Bronchial epithelial cell (primary cell): ENCODE measurements at regions not wholly inside any gene's neighbourhood (a gene's known extent, or its start where the extent isn't known, plus 50 kb on each side); places are given as distances from the start of the nearest gene placed in this dataset.

Source experiments
- DNase-seq: peaks from one replicate; pipeline ENCODE4 v3.0.0-alpha.2; 2010; ENCODE audit warnings: low read depth
- FAIRE-seq: peaks from 2 replicates; lab custom pipeline; 2011; peaks lifted over from hg19 to GRCh38; lab: Jason Lieb, UNC
- H3K27me3 ChIP-seq: 2 replicates; pipeline ENCODE4 v1.5.1; 2011; ENCODE audit warnings: low read length; ENCODE audit not compliant: control insufficient read depth, insufficient read depth
- H3K36me3 ChIP-seq: 2 replicates; pipeline ENCODE4 v1.5.1; 2011; ENCODE audit warnings: low read length; ENCODE audit not compliant: control insufficient read depth, insufficient read depth
- H3K4me3 ChIP-seq: 2 replicates; pipeline ENCODE4 v1.5.1; 2011; ENCODE audit warnings: mild to moderate bottlenecking, low read depth, low read length, control low read depth
- CTCF ChIP-seq: IDR thresholded peaks from 2 replicates; pipeline ENCODE4 v1.5.1; 2011; ENCODE audit warnings: mild to moderate bottlenecking, moderate library complexity, low read length, control low read depth, inconsistent platforms; ENCODE audit not compliant: insufficient read depth, severe bottlenecking

GRCh38 chr4:23728971-23729370, 160.9 kb downstream of the PPARGC1A start:
- TF ChIP-seq CTCF, result no peak
- DNase-seq (peak; percentile 3), FAIRE-seq (no peak)

GRCh38 chr4:23728393-23728792, 161.5 kb downstream of the PPARGC1A start:
- FAIRE-seq (no peak), DNase-seq (peak; percentile 83)
- Histone ChIP-seq H3K27me3 (no peaks in the 10 kb centered on the region), H3K4me3 (no peak overlapping the region), H3K36me3 (no peaks in the 10 kb centered on the region)
- TF ChIP-seq CTCF, result no peak

More at GRCh38 chr4:23728971-23729370, 160.9 kb downstream of the PPARGC1A start:
- Histone ChIP-seq H3K4me3 (no peak overlapping the region), H3K27me3 (no peaks in the 10 kb centered on the region), H3K36me3 (no peaks in the 10 kb centered on the region)

GRCh38 chr4:23720556-23720955, 169.3 kb downstream of the PPARGC1A start:
- no peaks in the 10 kb centered on the region for H3K36me3 ChIP-seq
- no peak overlapping the region for H3K4me3 ChIP-seq
- DNase-seq (no peak), FAIRE-seq (no peak)
- no peak for TF ChIP-seq CTCF
- H3K27me3 ChIP-seq, result no peaks in the 10 kb centered on the region

GRCh38 chr4:23718435-23718834, 171.4 kb downstream of the PPARGC1A start:
- no peak for FAIRE-seq
- no peak for DNase-seq
- Histone ChIP-seq H3K4me3 (no peak overlapping the region), H3K36me3 (no peaks in the 10 kb centered on the region), H3K27me3 (no peaks in the 10 kb centered on the region)
- TF ChIP-seq CTCF, result no peak

- no peaks in the 10 kb centered on the region for H3K27me3 ChIP-seq
- no peak for FAIRE-seq
- peak; percentile 46 for TF ChIP-seq CTCF
- no peak overlapping the region for H3K4me3 ChIP-seq
- no peaks in the 10 kb centered on the region for H3K36me3 ChIP-seq
- DNase-seq, result peak; percentile 36
Measured at GRCh38 chr4:23717528-23718248, 172.2 kb downstream of the PPARGC1A start.

- no peak for TF ChIP-seq CTCF
- Histone ChIP-seq H3K36me3 (no peaks in the 10 kb centered on the region), H3K4me3 (no peak overlapping the region), H3K27me3 (no peaks in the 10 kb centered on the region)
- DNase-seq, result no peak
- no peak for FAIRE-seq
Measured at GRCh38 chr4:23710298-23710697, 179.5 kb downstream of the PPARGC1A start.
